OCI-LY1 (cell line): ENCODE measurements at regions not wholly inside any gene's neighbourhood (a gene's known extent, or its start where the extent isn't known, plus 50 kb on each side); places are given as distances from the start of the nearest gene placed in this dataset.

Experiments used
- H2AFZ ChIP-seq: fragments of 200-600 bp; sonication (generic), shearing (Covaris generic); 2 replicates; pipeline ENCODE4 v1.6.0; 2014; ENCODE audit warnings: antibody characterized with exemption, mild to moderate bottlenecking, low read length
- H3F3A ChIP-seq: fragments of 200-600 bp; sonication (generic), shearing (Covaris generic); 2 replicates; pipeline ENCODE4 v1.6.0; 2014; ENCODE audit warnings: mild to moderate bottlenecking, antibody characterized with exemption, low read length, moderate library complexity; ENCODE audit not compliant: insufficient read depth
- H3K27ac ChIP-seq: fragments of 200-600 bp; sonication (generic); 2 replicates; pipeline ENCODE4 v1.5.1; 2014; ENCODE audit warnings: low read length, mixed run types, mild to moderate bottlenecking, low read depth; ENCODE audit not compliant: poor library complexity, severe bottlenecking
- H3K27me3 ChIP-seq: fragments of 200-600 bp; sonication (generic); 2 replicates; pipeline ENCODE4 v1.6.0; 2014; ENCODE audit warnings: antibody characterized with exemption, mild to moderate bottlenecking, low read length, moderate library complexity; ENCODE audit not compliant: insufficient read depth
- H3K36me3 ChIP-seq: fragments of 200-600 bp; sonication (generic); 2 replicates; pipeline ENCODE4 v1.6.1; 2014; ENCODE audit warnings: mild to moderate bottlenecking, antibody characterized with exemption, low read length, moderate library complexity, mixed read lengths; ENCODE audit not compliant: insufficient read depth
- H3K4me1 ChIP-seq: fragments of 200-600 bp; sonication (generic); 2 replicates; pipeline ENCODE4 v1.5.1; 2014; ENCODE audit warnings: mild to moderate bottlenecking, low read length, moderate library complexity; ENCODE audit not compliant: insufficient read depth, severe bottlenecking
- H3K4me2 ChIP-seq: fragments of 200-600 bp; sonication (generic), shearing (Covaris generic); 2 replicates; pipeline ENCODE4 v1.6.1; 2014; ENCODE audit warnings: low read length
- H3K4me3 ChIP-seq: fragments of 200-600 bp; sonication (generic); 2 replicates; pipeline ENCODE4 v1.5.1; 2014; ENCODE audit warnings: low read length, low read depth, mild to moderate bottlenecking, mixed read lengths; ENCODE audit not compliant: poor library complexity, severe bottlenecking
- H3K79me2 ChIP-seq: fragments of 200-600 bp; shearing (Covaris generic); 2 replicates; pipeline ENCODE4 v1.6.1; 2016; ENCODE audit warnings: mixed run types, low read length, mixed read lengths; ENCODE audit not compliant: insufficient read depth
- H3K9ac ChIP-seq: fragments of 200-600 bp; sonication (generic), shearing (Covaris generic); 2 replicates; pipeline ENCODE4 v1.6.1; 2014; ENCODE audit warnings: mild to moderate bottlenecking, low read length, mixed read lengths
- H3K9me2 ChIP-seq: fragments of 200-600 bp; sonication (generic), shearing (Covaris generic); 2 replicates; pipeline ENCODE4 v1.6.1; 2014; ENCODE audit warnings: low read depth, mild to moderate bottlenecking, low read length, mixed read lengths
- H3K9me3 ChIP-seq: fragments of 200-600 bp; shearing (Covaris generic); 2 replicates; pipeline ENCODE4 v1.6.1; 2014; ENCODE audit warnings: low read length, mixed read lengths
- H4K20me1 ChIP-seq: fragments of 200-600 bp; sonication (generic), shearing (Covaris generic); 2 replicates; pipeline ENCODE4 v1.6.0; 2016; ENCODE audit warnings: mild to moderate bottlenecking, low read length; ENCODE audit not compliant: insufficient read depth
- CTCF ChIP-seq: fragments of 200-600 bp; sonication (generic), shearing (Covaris generic); IDR thresholded peaks from 2 replicates; pipeline ENCODE4 v1.5.1; 2017; ENCODE audit warnings: mild to moderate bottlenecking, antibody characterized with exemption, low read length, moderate library complexity, mixed read lengths
- EZH2 ChIP-seq: fragments of 200-600 bp; sonication (generic), shearing (Covaris generic); IDR thresholded peaks from 2 replicates; pipeline ENCODE4 v1.8.0; 2017; ENCODE audit warnings: borderline replicate concordance, mixed run types, mild to moderate bottlenecking, antibody characterized with exemption, low read length, moderate library complexity, mixed read lengths

GRCh38 chr12:107983756-107984472, 145.2 kb upstream of the WSCD2 start:
- Histone ChIP-seq H3K4me3 (no peak overlapping the region), H3K9me2 (no peaks in the 10 kb centered on the region), H3K4me1 (no peaks in the 10 kb centered on the region), H3K79me2 (no peaks in the 10 kb centered on the region), H3F3A (no peaks in the 10 kb centered on the region), H3K27ac (no peak overlapping the region), H3K9ac (no peak overlapping the region), H4K20me1 (no peaks in the 10 kb centered on the region), H2AFZ (no peak overlapping the region), H3K36me3 (no peaks in the 10 kb centered on the region), H3K4me2 (no peak overlapping the region), H3K9me3 (no peaks in the 10 kb centered on the region), H3K27me3 (no peaks in the 10 kb centered on the region)
- TF ChIP-seq EZH2 (no peak), CTCF (no peak)

- no peaks in the 10 kb centered on the region for H3K79me2 ChIP-seq
- H3K9ac ChIP-seq, result no peak overlapping the region
- no peaks in the 10 kb centered on the region for H3K4me1 ChIP-seq
- no peaks in the 10 kb centered on the region for H3K27me3 ChIP-seq
- no peaks in the 10 kb centered on the region for H3K9me2 ChIP-seq
- H3K4me3 ChIP-seq, result no peak overlapping the region
- no peaks in the 10 kb centered on the region for H4K20me1 ChIP-seq
- TF ChIP-seq EZH2 (no peak), CTCF (no peak)
- no peak overlapping the region for H3K27ac ChIP-seq
- H3F3A ChIP-seq, result no peaks in the 10 kb centered on the region
- H3K4me2 ChIP-seq, result no peak overlapping the region
- no peaks in the 10 kb centered on the region for H3K36me3 ChIP-seq
- no peak overlapping the region for H2AFZ ChIP-seq
- no peaks in the 10 kb centered on the region for H3K9me3 ChIP-seq
Measured at GRCh38 chr12:107984973-107985372, 144.1 kb upstream of the WSCD2 start.

GRCh38 chr12:107986183-107986582, 142.9 kb upstream of the WSCD2 start:
- no peak overlapping the region for H3K9ac ChIP-seq
- no peak overlapping the region for H2AFZ ChIP-seq
- H3K4me2 ChIP-seq, result no peak overlapping the region
- H3K4me1 ChIP-seq, result no peaks in the 10 kb centered on the region
- no peaks in the 10 kb centered on the region for H3K27me3 ChIP-seq
- no peaks in the 10 kb centered on the region for H3K9me3 ChIP-seq
- H3K36me3 ChIP-seq, result no peaks in the 10 kb centered on the region
- no peak overlapping the region for H3K27ac ChIP-seq
- H3K79me2 ChIP-seq, result no peaks in the 10 kb centered on the region
- H4K20me1 ChIP-seq, result no peaks in the 10 kb centered on the region
- TF ChIP-seq EZH2, result no peak
- no peak for TF ChIP-seq CTCF
- H3F3A ChIP-seq, result no peaks in the 10 kb centered on the region
- no peak overlapping the region for H3K4me3 ChIP-seq
- no peaks in the 10 kb centered on the region for H3K9me2 ChIP-seq
